ENCODE measurements at regions not wholly inside any gene's neighbourhood (a gene's known extent, or its start where the extent isn't known, plus 50 kb on each side); places are given as distances from the start of the nearest gene placed in this dataset.

DNA sequence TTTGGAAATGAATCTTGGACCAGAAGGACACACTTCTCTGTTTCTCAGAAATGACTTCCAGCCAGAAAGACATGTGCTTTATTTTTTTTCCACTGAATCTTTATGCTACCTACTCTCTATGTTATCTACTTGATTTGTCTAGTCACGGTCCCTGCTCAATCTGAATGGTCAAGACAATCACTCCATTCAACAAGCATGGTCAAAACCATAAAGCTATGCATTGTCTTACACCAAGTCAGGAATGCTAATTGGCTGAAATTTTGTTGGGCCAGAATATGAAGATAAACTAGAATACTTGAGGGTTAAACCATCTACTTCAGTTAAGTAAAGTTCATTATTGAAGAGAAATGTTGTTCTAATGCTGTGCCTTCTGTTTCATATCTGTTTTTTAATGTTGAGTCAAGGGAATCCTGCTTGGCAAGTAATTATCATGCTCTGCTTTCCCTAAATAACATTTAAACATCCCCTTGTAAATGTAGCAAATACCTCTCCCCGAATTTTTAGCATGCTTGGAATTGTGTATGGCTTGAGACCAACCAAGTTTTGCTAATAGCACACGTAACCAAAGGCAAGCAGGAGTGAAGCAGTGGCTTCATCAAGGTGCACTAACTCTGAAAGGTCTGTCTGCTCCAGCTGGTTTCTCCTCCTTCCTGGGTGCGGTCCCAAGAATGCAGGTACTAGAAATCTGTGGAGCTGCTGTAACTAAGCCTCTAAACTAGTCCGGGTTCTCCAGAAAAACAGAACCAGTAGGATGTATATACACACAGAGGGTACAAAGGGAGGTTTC is 190.3 kb upstream of the CDYL start:
- no peak overlapping the region for H3K4me3 ChIP-seq (ENCODE audit: low read length)
- no peaks in the 10 kb centered on the region for H3K9me3 ChIP-seq (ENCODE audit: insufficient read depth, low read length)
- no peak overlapping the region for H3K4me2 ChIP-seq (ENCODE audit: low read length)
- no peak overlapping the region for H3K27ac ChIP-seq (ENCODE audit: low read length)
- H3K9ac ChIP-seq (ENCODE audit: low read length), result no peak overlapping the region
- H4K20me1 ChIP-seq (ENCODE audit: insufficient read depth, low read length), result no peaks in the 10 kb centered on the region
- no peaks in the 10 kb centered on the region for H3K36me3 ChIP-seq (replicated peaks; ENCODE audit: low read depth, low read length)
- no peaks in the 10 kb centered on the region for H3K4me1 ChIP-seq (ENCODE audit: low read length)
- H3K27me3 ChIP-seq (ENCODE audit: low read depth, low read length), result no peaks in the 10 kb centered on the region
- H3K79me2 ChIP-seq (ENCODE audit: low read length), result no peaks in the 10 kb centered on the region
- TF ChIP-seq EZH2phosphoT487 (IDR thresholded peaks at IDR 0.05; ENCODE audit: low read depth), result no peak
- TF ChIP-seq, protein P1, sequence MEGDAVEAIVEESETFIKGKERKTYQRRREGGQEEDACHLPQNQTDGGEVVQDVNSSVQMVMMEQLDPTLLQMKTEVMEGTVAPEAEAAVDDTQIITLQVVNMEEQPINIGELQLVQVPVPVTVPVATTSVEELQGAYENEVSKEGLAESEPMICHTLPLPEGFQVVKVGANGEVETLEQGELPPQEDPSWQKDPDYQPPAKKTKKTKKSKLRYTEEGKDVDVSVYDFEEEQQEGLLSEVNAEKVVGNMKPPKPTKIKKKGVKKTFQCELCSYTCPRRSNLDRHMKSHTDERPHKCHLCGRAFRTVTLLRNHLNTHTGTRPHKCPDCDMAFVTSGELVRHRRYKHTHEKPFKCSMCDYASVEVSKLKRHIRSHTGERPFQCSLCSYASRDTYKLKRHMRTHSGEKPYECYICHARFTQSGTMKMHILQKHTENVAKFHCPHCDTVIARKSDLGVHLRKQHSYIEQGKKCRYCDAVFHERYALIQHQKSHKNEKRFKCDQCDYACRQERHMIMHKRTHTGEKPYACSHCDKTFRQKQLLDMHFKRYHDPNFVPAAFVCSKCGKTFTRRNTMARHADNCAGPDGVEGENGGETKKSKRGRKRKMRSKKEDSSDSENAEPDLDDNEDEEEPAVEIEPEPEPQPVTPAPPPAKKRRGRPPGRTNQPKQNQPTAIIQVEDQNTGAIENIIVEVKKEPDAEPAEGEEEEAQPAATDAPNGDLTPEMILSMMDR (IDR thresholded peaks at IDR 0.05; ENCODE audit: low read depth, low read length), result no peak
- H2AFZ ChIP-seq (ENCODE audit: low read depth, low read length), result no peak overlapping the region

DNA sequence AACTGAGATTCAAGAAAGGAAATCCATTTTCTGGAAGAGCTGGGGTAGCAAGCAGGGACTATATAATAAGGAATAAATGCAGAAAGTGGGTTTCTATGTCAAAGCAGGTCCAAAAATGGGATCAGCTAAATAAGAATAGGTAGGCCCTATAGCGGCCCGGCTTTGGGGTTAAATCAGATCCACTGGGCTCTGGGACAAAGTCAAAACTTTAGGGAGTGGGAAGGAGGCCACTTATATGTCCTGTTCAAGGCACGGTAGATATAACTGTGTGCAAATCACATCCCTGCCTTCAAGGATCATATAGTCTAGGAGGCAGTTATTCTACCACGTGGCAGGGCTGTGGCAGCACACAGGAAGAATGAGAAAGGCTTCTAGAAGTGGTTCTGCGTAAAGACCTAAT is 191.4 kb upstream of the CDYL start:
- no peaks in the 10 kb centered on the region for H4K20me1 ChIP-seq (ENCODE audit: insufficient read depth, low read length)
- no peaks in the 10 kb centered on the region for H3K4me1 ChIP-seq (ENCODE audit: low read length)
- H3K27ac ChIP-seq (ENCODE audit: low read length), result no peak overlapping the region
- H3K4me2 ChIP-seq (ENCODE audit: low read length), result no peak overlapping the region
- H2AFZ ChIP-seq (ENCODE audit: low read depth, low read length), result no peak overlapping the region
- no peaks in the 10 kb centered on the region for H3K9me3 ChIP-seq (ENCODE audit: insufficient read depth, low read length)
- H3K27me3 ChIP-seq (ENCODE audit: low read depth, low read length), result no peaks in the 10 kb centered on the region
- no peak overlapping the region for H3K9ac ChIP-seq (ENCODE audit: low read length)
- H3K79me2 ChIP-seq (ENCODE audit: low read length), result no peaks in the 10 kb centered on the region
- H3K4me3 ChIP-seq (ENCODE audit: low read length), result no peak overlapping the region
- H3K36me3 ChIP-seq (replicated peaks; ENCODE audit: low read depth, low read length), result no peaks in the 10 kb centered on the region
- TF ChIP-seq EZH2phosphoT487 (IDR thresholded peaks at IDR 0.05; ENCODE audit: low read depth), result no peak
- TF ChIP-seq, protein P1 (IDR thresholded peaks at IDR 0.05; ENCODE audit: low read depth, low read length), result no peak

DNA sequence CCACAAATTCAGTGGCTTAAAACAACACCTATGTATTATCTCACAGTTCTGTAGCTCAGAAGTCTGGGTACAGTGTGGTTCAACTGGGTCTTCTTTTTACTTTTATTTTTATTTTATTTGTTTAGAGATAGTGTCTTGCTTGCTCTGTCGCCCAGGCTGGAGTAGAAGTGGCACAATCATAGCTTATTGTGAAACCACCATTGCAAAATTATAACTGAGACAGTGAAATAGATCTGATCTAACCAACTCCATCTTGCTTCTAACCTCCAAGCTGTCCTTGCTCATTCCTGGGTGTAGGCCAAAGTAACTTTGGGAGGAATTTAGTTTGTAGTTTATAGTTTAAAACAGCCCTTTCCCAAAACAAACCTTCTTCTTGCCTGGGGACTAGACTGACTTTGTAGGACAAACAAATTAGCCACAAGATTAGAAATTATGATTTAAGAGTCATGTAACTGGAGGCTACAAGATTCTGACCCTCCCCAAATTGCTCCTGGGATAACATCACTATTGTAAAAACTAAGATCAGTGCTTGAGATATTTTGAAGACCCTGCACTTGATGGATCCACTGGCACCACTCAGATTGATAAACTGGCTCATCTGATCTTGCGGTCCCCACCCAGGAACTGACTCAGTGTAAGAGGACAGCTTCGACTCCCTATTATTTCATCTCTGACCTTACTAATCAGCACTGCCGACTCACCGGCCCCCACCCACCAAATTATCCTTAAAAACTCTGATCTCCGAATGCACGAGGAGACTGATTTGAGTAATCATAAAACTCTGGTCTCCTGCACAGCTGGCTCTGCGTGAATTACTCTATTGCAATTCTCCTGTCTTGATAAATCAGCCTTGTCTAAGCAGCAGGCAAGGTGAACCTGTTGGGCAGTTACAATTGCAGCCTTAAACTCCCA is 193.4 kb upstream of the CDYL start:
- H2AFZ ChIP-seq (ENCODE audit: low read depth, low read length), result no peak overlapping the region

More for the DNA sequence above, 193.4 kb upstream of the CDYL start:
- H4K20me1 ChIP-seq (ENCODE audit: insufficient read depth, low read length), result no peaks in the 10 kb centered on the region
- no peaks in the 10 kb centered on the region for H3K4me1 ChIP-seq (ENCODE audit: low read length)
- H3K27ac ChIP-seq (ENCODE audit: low read length), result no peak overlapping the region
- TF ChIP-seq EZH2phosphoT487 (IDR thresholded peaks at IDR 0.05; ENCODE audit: low read depth), result no peak
- TF ChIP-seq, protein P1 (IDR thresholded peaks at IDR 0.05; ENCODE audit: low read depth, low read length), result no peak
- no peak overlapping the region for H3K4me3 ChIP-seq (ENCODE audit: low read length)
- no peaks in the 10 kb centered on the region for H3K79me2 ChIP-seq (ENCODE audit: low read length)
- no peak overlapping the region for H3K4me2 ChIP-seq (ENCODE audit: low read length)
- no peaks in the 10 kb centered on the region for H3K9me3 ChIP-seq (ENCODE audit: insufficient read depth, low read length)
- no peak overlapping the region for H3K9ac ChIP-seq (ENCODE audit: low read length)
- no peaks in the 10 kb centered on the region for H3K27me3 ChIP-seq (ENCODE audit: low read depth, low read length)
- no peaks in the 10 kb centered on the region for H3K36me3 ChIP-seq (replicated peaks; ENCODE audit: low read depth, low read length)
